Breast epithelium (tissue), 4 donors: ENCODE measurements at regions not wholly inside any gene's neighbourhood (a gene's known extent, or its start where the extent isn't known, plus 50 kb on each side); places are given as distances from the start of the nearest gene placed in this dataset.

ENCODE experiments used
- DNase-seq, 2 donors: peaks; one replicate each; pipeline ENCODE4 v3.0.0-alpha.2; 2019; ENCODE audit warnings: low spot score in 2 of 2
- H3K27ac ChIP-seq, 2 donors: fragments of 200-600 bp; sonication (generic) in 1 of 2; one replicate each; pipeline ENCODE4 v1.5.1; 2016 to 2019; ENCODE audit warnings: mild to moderate bottlenecking in 1 of 2
- H3K27me3 ChIP-seq, 2 donors: fragments of 200-600 bp; sonication (generic) in 1 of 2; one replicate each; pipeline versions ENCODE4 v1.5.1 to v1.6.0; 2017 to 2019; ENCODE audit warnings: control low read depth in 1 of 2, mild to moderate bottlenecking in 1 of 2
- H3K36me3 ChIP-seq: fragments of 200-600 bp; one replicate; pipeline ENCODE4 v1.5.1; 2019
- H3K4me1 ChIP-seq, 2 donors: fragments of 200-600 bp; sonication (generic); one replicate each; pipeline ENCODE4 v1.5.1; 2016 to 2019; ENCODE audit warnings: control low read depth in 1 of 2
- H3K4me3 ChIP-seq, 3 donors: fragments of 200-600 bp; sonication (generic); 1 replicate in 2 of 3; 2 replicates in 1 of 3; pipeline ENCODE4 v1.5.1; 2016 to 2019; ENCODE audit warnings: mild to moderate bottlenecking in 3 of 3, moderate library complexity in 2 of 3
- H3K9me3 ChIP-seq, 2 donors: fragments of 200-600 bp; sonication (generic) in 1 of 2; one replicate each; pipeline ENCODE4 v1.5.1; 2016 to 2019; ENCODE audit warnings: control low read depth in 1 of 2
- CTCF ChIP-seq, 3 donors: fragments of 450-650 bp; IDR thresholded peaks; one replicate each; pipeline ENCODE4 v1.5.1; 2016 to 2017; ENCODE audit warnings: antibody characterized with exemption in 3 of 3, mild to moderate bottlenecking in 3 of 3, moderate library complexity in 3 of 3
- POLR2A ChIP-seq: fragments of 450-650 bp; IDR thresholded peaks from one replicate; pipeline ENCODE4 v1.6.1; 2016; ENCODE audit warnings: antibody characterized with exemption, mild to moderate bottlenecking, moderate library complexity
- POLR2AphosphoS5 ChIP-seq, 3 donors: sonication (generic); formaldehyde crosslinking; IDR thresholded peaks; one replicate each; pipeline ENCODE4 v1.6.1; 2017; ENCODE audit warnings: antibody characterized with exemption in 3 of 3
- intact Hi-C: fragments of 100-400 bp; cut with DNase I; formaldehyde crosslinking; loops from one replicate; pipeline ENCODE4 v1.15.1; 2023; ENCODE audit warnings: low total_unique reads

GRCh38 chr7:67771846-67772605, 775.4 kb downstream of the TYW1 start:
- peaks cover 0 to 4% of the 10 kb centered on the region in 2 donors for H3K9me3 ChIP-seq
- no peak for DNase-seq
- no peaks in the 10 kb centered on the region for H3K27me3 ChIP-seq
- no peaks in the 10 kb centered on the region for H3K4me1 ChIP-seq
- H3K36me3 ChIP-seq = no peaks in the 10 kb centered on the region
- intact Hi-C loops = no loop called here
- no peak for TF ChIP-seq POLR2A
- no peak for TF ChIP-seq POLR2AphosphoS5 (IDR thresholded peaks at IDR 0.05)
- no peak for TF ChIP-seq CTCF (IDR thresholded peaks at IDR 0.05)
- no peak overlapping the region for H3K27ac ChIP-seq
- no peak overlapping the region for H3K4me3 ChIP-seq

- Histone ChIP-seq H3K36me3 (no peaks in the 10 kb centered on the region), H3K27ac (no peak overlapping the region), H3K27me3 (no peaks in the 10 kb centered on the region), H3K4me1 (no peaks in the 10 kb centered on the region), H3K9me3 (no peaks in the 10 kb centered on the region), H3K4me3 (no peak overlapping the region)
- no peak for DNase-seq
- intact Hi-C loops = no loop called here
- no peak for TF ChIP-seq POLR2AphosphoS5 (IDR thresholded peaks at IDR 0.05)
- TF ChIP-seq CTCF (IDR thresholded peaks at IDR 0.05) = no peak
- TF ChIP-seq POLR2A = no peak
These were observed 776.4 kb downstream of the TYW1 start for GRCh38 chr7:67773081-67773480.

DNA sequence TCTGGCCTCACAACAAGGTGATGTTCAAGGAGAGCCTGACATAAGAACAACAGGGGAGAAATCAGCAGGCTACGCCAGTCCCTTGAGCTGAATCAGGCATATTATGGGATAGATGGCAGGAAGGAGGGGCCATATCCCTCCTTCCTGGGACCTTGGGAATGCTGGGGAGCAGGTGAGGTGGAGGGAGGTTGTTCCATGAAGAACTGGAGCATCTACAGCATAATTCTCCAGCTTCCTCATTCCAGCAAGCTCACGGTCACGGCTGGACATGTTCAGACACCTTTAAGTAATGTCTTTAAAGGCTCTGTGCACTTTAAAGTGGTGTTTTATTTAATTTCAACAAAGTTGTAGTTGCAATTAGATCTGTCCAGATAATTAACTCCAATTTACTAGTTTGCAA, 780.5 kb downstream of the TYW1 start:
- no peak overlapping the region for H3K27ac ChIP-seq
- no peaks in the 10 kb centered on the region for H3K27me3 ChIP-seq
- H3K4me3 ChIP-seq = no peak overlapping the region
- intact Hi-C loops = no loop called here
- no peaks in the 10 kb centered on the region for H3K4me1 ChIP-seq
- no peaks in the 10 kb centered on the region for H3K9me3 ChIP-seq
- peak in 1 of 2 donors; percentile 24 for DNase-seq
- H3K36me3 ChIP-seq = no peaks in the 10 kb centered on the region
- TF ChIP-seq CTCF (IDR thresholded peaks at IDR 0.05) = no peak
- no peak for TF ChIP-seq POLR2A
- TF ChIP-seq POLR2AphosphoS5 (IDR thresholded peaks at IDR 0.05) = no peak

GRCh38 chr7:67781841-67782240, 785.2 kb downstream of the TYW1 start:
- DNase-seq = no peak
- Histone ChIP-seq H3K36me3 (no peaks in the 10 kb centered on the region), H3K4me3 (no peak overlapping the region), H3K9me3 (no peaks in the 10 kb centered on the region), H3K4me1 (no peaks in the 10 kb centered on the region), H3K27me3 (no peaks in the 10 kb centered on the region), H3K27ac (no peak overlapping the region)
- no peak for TF ChIP-seq CTCF (IDR thresholded peaks at IDR 0.05)
- no peak for TF ChIP-seq POLR2AphosphoS5 (IDR thresholded peaks at IDR 0.05)
- no peak for TF ChIP-seq POLR2A
- intact Hi-C loops = no loop called here

- no peak for TF ChIP-seq POLR2A
- no peak for TF ChIP-seq POLR2AphosphoS5 (IDR thresholded peaks at IDR 0.05)
- no peak for TF ChIP-seq CTCF (IDR thresholded peaks at IDR 0.05)
- H3K4me3 ChIP-seq = no peak overlapping the region
- H3K9me3 ChIP-seq = no peaks in the 10 kb centered on the region
- H3K36me3 ChIP-seq = no peaks in the 10 kb centered on the region
- H3K27ac ChIP-seq = no peak overlapping the region
- peaks cover 0 to 10% of the 10 kb centered on the region in 2 donors for H3K27me3 ChIP-seq
- intact Hi-C loops = no loop called here
- no peak for DNase-seq
- H3K4me1 ChIP-seq = no peaks in the 10 kb centered on the region
These were observed 789.4 kb downstream of the TYW1 start for GRCh38 chr7:67786021-67786420.
